HepG2 (cell line): ENCODE measurements at regions not wholly inside any gene's neighbourhood (a gene's known extent, or its start where the extent isn't known, plus 50 kb on each side); places are given as distances from the start of the nearest gene placed in this dataset.

Source experiments
- ATAC-seq: fragments of 200-7000 bp; cut with Tn5 transposase; 3 replicates; pipeline ENCODE4 v1.9.1; 2020; ENCODE audit warnings: mild to moderate bottlenecking, moderate library complexity
- BruUV-seq: library from RNA; stranded (reverse); fragments of 400-500 nt; replicated peaks from 2 replicates; lab custom pipeline; 2021; lab: Mats Ljungman, UMichigan
- CTCF ChIA-PET: fragments of 300-600 bp; formaldehyde crosslinking; extraction: SDS; loops from one replicate; lab custom pipeline; 2021; ENCODE audit warnings: low total read pairs, inconsistent platforms, low intra/inter-chr PET ratio; lab: Yijun Ruan, JAX
- POLR2A ChIA-PET: fragments of 350-600 bp; sonication (Branson Sonifier 250); formaldehyde crosslinking; loops from one replicate; lab custom pipeline; 2020; ENCODE audit warnings: antibody characterized with exemption, inconsistent platforms; lab: Yijun Ruan, JAX
- DNase-seq: peaks from one replicate; pipeline ENCODE4 v3.0.0-alpha.2; 2015; ENCODE audit warnings: low spot score
- FAIRE-seq: peaks from 3 replicates; lab custom pipeline; 2011; peaks lifted over from hg19 to GRCh38; lab: Jason Lieb, UNC
- H2AFZ ChIP-seq: one replicate; pipeline ENCODE4 v1.6.1; 2011; ENCODE audit warnings: low read length, inconsistent platforms
- H3K27ac ChIP-seq: fragments of 300-600 bp; 3 replicates; pipeline ENCODE4 v1.8.0; 2011; ENCODE audit warnings: mixed run types, mild to moderate bottlenecking, mixed read lengths, low read length, inconsistent platforms; ENCODE audit not compliant: insufficient read depth; ENCODE audit errors: extremely low read length
- H3K27me3 ChIP-seq, 2 experiments: fragments of 200-600 bp in 1 of 2; 2 replicates in 1 of 2; 3 replicates in 1 of 2; pipeline versions ENCODE4 v1.6.0 to v1.8.0; 2011; ENCODE audit warnings: low read length in 2 of 2, mild to moderate bottlenecking in 2 of 2, moderate library complexity in 2 of 2, inconsistent platforms in 1 of 2; ENCODE audit not compliant: insufficient read depth in 2 of 2, control insufficient read depth in 1 of 2
- H3K36me3 ChIP-seq, 2 experiments: fragments of 200-600 bp in 1 of 2; replicated peaks in 1 of 2; 2 replicates in 1 of 2; 3 replicates in 1 of 2; pipeline versions ENCODE4 v1.5.1 to v1.8.0; 2011; ENCODE audit warnings: low read length in 2 of 2, inconsistent platforms in 1 of 2; ENCODE audit not compliant: insufficient read depth in 2 of 2, control insufficient read depth in 1 of 2
- H3K4me1 ChIP-seq: 2 replicates; pipeline ENCODE4 v1.5.1; 2012; ENCODE audit warnings: low read length, inconsistent platforms; ENCODE audit not compliant: insufficient read depth
- H3K4me2 ChIP-seq: 2 replicates; pipeline ENCODE4 v1.6.0; 2011; ENCODE audit warnings: low read depth, low read length, inconsistent platforms
- H3K4me3 ChIP-seq, 3 experiments: fragments of 200-600 bp in 1 of 3; sonication (generic), shearing (Covaris generic) in 1 of 3; replicated peaks in 1 of 3; 2 replicates each; pipeline ENCODE4 v1.5.1; 2011 to 2016; ENCODE audit warnings: low read length in 3 of 3, inconsistent platforms in 2 of 3, low read depth in 2 of 3, mild to moderate bottlenecking in 2 of 3, control low read depth in 1 of 3, mixed read lengths in 1 of 3; ENCODE audit not compliant: insufficient read depth in 1 of 3
- H3K79me2 ChIP-seq: one replicate; pipeline ENCODE4 v1.6.1; 2011; ENCODE audit warnings: low read length, inconsistent platforms; ENCODE audit not compliant: insufficient read depth
- H3K9ac ChIP-seq: 2 replicates; pipeline ENCODE4 v1.6.0; 2011; ENCODE audit warnings: mild to moderate bottlenecking, low read depth, low read length, inconsistent platforms; ENCODE audit not compliant: insufficient read depth
- H3K9me3 ChIP-seq: 2 replicates; pipeline ENCODE4 v1.5.1; 2012; ENCODE audit warnings: mild to moderate bottlenecking, low read length
- H4K20me1 ChIP-seq: 2 replicates; pipeline ENCODE4 v1.6.0; 2011; ENCODE audit warnings: inconsistent platforms, mild to moderate bottlenecking, low read length, moderate library complexity; ENCODE audit not compliant: insufficient read depth
- BORCS8-MEF2B ChIP-seq: sonication (generic); formaldehyde crosslinking; IDR thresholded peaks from 2 replicates; pipeline ENCODE4 v1.8.0; 2022; ENCODE audit warnings: mild to moderate bottlenecking, missing genetic modification reagents
- NFKBIZ ChIP-seq: IDR thresholded peaks from 2 replicates; pipeline ENCODE4 v1.6.1; 2018; ENCODE audit warnings: missing genetic modification reagents, missing compliant biosample characterization
- PPARG ChIP-seq: conservative IDR thresholded peaks from 2 replicates; pipeline ENCODE4 v1.6.1; 2016; ENCODE audit warnings: missing biosample characterization, missing genetic modification reagents
- RNF2 ChIP-seq: fragments of 450-650 bp; conservative IDR thresholded peaks from 2 replicates; pipeline ENCODE4 v1.6.1; 2016; ENCODE audit warnings: low read depth
- SIX1 ChIP-seq: sonication (generic); formaldehyde crosslinking; IDR thresholded peaks from 2 replicates; pipeline ENCODE4 v1.4.0; 2020; ENCODE audit warnings: missing genetic modification reagents, borderline replicate concordance
- TEAD2 ChIP-seq: sonication (generic); formaldehyde crosslinking; IDR thresholded peaks from 2 replicates; pipeline ENCODE4 v1.9.0; 2021; ENCODE audit warnings: missing genetic modification reagents
- ZFAT ChIP-seq: sonication (generic); formaldehyde crosslinking; conservative IDR thresholded peaks from 2 replicates; pipeline ENCODE4 v1.8.1; 2023; ENCODE audit warnings: missing genetic modification reagents, inconsistent platforms
- ZNF33B ChIP-seq: sonication (generic); formaldehyde crosslinking; IDR thresholded peaks from 2 replicates; pipeline ENCODE4 v1.5.1; 2020; ENCODE audit warnings: mild to moderate bottlenecking, missing genetic modification reagents
- ZSCAN9 ChIP-seq: IDR thresholded peaks from 2 replicates; pipeline ENCODE4 v1.6.1; 2016; ENCODE audit warnings: borderline replicate concordance
- WGBS: methylation state at CpG from one replicate; pipeline ENCODE4 v1.1.6; 2017; ENCODE audit warnings: low lambda C conversion rate; 5-methylcytosine and 5-hydroxymethylcytosine counted together
- in situ Hi-C: cut with HindIII; loops from 2 replicates; pipeline ENCODE4 v1.10.0; 2017; ENCODE audit warnings: low pct_unique_long_range_greater_than_20kb; ENCODE audit not compliant: extremely low pct_ligation_motif_present
- intact Hi-C: fragments of 100-400 bp; cut with micrococcal nuclease; formaldehyde crosslinking; loops from one replicate; pipeline ENCODE4 v1.10.0; 2022; ENCODE audit not compliant: unreplicated experiment
- TF ChIP-seq, protein P1 (sequence below): sonication (generic); formaldehyde crosslinking; IDR thresholded peaks from 2 replicates; pipeline ENCODE4 v1.9.0; 2022; ENCODE audit warnings: missing genetic modification reagents, mild to moderate bottlenecking, borderline replicate concordance
- TF ChIP-seq, protein P2 (sequence below): sonication (generic); formaldehyde crosslinking; IDR thresholded peaks from 2 replicates; pipeline ENCODE4 v1.4.0; 2020; ENCODE audit warnings: mild to moderate bottlenecking, missing genetic modification reagents

- no peaks in the 10 kb centered on the region for H3K4me1 ChIP-seq
- TF ChIP-seq ZNF33B (CRISPR knock-in tag), result no peak
- no peak for TF ChIP-seq NFKBIZ (CRISPR knock-in tag)
- no peak overlapping the region for H2AFZ ChIP-seq
- no peaks in the 10 kb centered on the region for H3K36me3 ChIP-seq
- no peak overlapping the region for H3K27ac ChIP-seq
- DNase-seq, result no peak
- ChIA-PET POLR2A (no interaction called here), CTCF (no interaction called here)
- ATAC-seq, result no peak
- no peaks in the 10 kb centered on the region for H3K9me3 ChIP-seq
- no peaks in the 10 kb centered on the region for H4K20me1 ChIP-seq
- no peak for FAIRE-seq
- no TSS peak for BruUV-seq
- intact Hi-C loops (no loop called here), in situ Hi-C loops (no loop called here)
- WGBS, result 22% methylated on average over 14 of the region's 14 CpGs
- peaks cover 0 to 17% of the 10 kb centered on the region in 2 experiments; a peak in 4 of 5 replicates for H3K27me3 ChIP-seq
- H3K9ac ChIP-seq, result no peak overlapping the region
- H3K4me2 ChIP-seq, result no peak overlapping the region
- H3K4me3 ChIP-seq, result no peak overlapping the region
- H3K79me2 ChIP-seq, result no peaks in the 10 kb centered on the region
These were observed 106.2 kb upstream of the LSM14A start for GRCh38 chr19:34066007-34066643.

DNA sequence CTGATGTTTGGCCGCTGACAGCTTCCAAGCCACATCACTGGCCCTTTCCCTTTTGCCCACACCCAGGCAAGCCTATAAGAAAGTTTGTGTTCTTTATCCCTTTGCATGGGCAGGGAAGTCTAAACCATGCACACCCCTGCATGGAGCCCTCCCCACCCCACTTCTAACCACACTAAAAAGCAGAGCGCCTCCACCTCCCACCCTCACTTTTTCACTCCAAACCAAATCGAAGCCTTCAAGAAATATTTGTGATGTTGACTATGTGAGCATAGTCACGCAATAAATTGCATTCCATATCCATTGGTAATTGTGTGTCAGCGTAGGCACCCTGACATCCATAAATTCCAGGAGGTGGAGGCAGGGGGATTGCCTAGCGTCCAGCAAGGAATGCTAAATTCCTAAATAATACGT is 104.4 kb upstream of the LSM14A start:
- ATAC-seq, result no peak
- no peaks in the 10 kb centered on the region for H3K9me3 ChIP-seq
- FAIRE-seq, result no peak
- WGBS, result 15% methylated on average over 6 of the region's 7 CpGs
- BruUV-seq, result no TSS peak
- no peak overlapping the region for H3K27ac ChIP-seq
- no peak for TF ChIP-seq ZFAT
- no peak for TF ChIP-seq TEAD2 (CRISPR knock-in tag)
- TF ChIP-seq, protein P1, sequence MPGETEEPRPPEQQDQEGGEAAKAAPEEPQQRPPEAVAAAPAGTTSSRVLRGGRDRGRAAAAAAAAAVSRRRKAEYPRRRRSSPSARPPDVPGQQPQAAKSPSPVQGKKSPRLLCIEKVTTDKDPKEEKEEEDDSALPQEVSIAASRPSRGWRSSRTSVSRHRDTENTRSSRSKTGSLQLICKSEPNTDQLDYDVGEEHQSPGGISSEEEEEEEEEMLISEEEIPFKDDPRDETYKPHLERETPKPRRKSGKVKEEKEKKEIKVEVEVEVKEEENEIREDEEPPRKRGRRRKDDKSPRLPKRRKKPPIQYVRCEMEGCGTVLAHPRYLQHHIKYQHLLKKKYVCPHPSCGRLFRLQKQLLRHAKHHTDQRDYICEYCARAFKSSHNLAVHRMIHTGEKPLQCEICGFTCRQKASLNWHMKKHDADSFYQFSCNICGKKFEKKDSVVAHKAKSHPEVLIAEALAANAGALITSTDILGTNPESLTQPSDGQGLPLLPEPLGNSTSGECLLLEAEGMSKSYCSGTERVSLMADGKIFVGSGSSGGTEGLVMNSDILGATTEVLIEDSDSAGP (CRISPR knock-in tag), result no peak
- no peak for TF ChIP-seq ZSCAN9 (CRISPR knock-in tag)
- TF ChIP-seq RNF2, result no peak
- TF ChIP-seq SIX1 (CRISPR knock-in tag), result no peak
- no peak for TF ChIP-seq PPARG (CRISPR knock-in tag)
- TF ChIP-seq BORCS8-MEF2B (CRISPR knock-in tag), result no peak
- TF ChIP-seq, protein P2, sequence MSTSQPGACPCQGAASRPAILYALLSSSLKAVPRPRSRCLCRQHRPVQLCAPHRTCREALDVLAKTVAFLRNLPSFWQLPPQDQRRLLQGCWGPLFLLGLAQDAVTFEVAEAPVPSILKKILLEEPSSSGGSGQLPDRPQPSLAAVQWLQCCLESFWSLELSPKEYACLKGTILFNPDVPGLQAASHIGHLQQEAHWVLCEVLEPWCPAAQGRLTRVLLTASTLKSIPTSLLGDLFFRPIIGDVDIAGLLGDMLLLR (CRISPR knock-in tag), result no peak
- no peak overlapping the region for H3K4me3 ChIP-seq
- peaks cover 0 to 15% of the 10 kb centered on the region in 2 experiments; a peak in 4 of 5 replicates for H3K27me3 ChIP-seq
- H2AFZ ChIP-seq, result no peak overlapping the region
- in situ Hi-C loops (no loop called here), intact Hi-C loops (no loop called here)
- H4K20me1 ChIP-seq, result no peaks in the 10 kb centered on the region
- no peaks in the 10 kb centered on the region for H3K36me3 ChIP-seq
- CTCF ChIA-PET, result no interaction called here
- POLR2A ChIA-PET, result no interaction called here
- H3K79me2 ChIP-seq, result no peaks in the 10 kb centered on the region
- no peaks in the 10 kb centered on the region for H3K4me1 ChIP-seq
- no peak overlapping the region for H3K4me2 ChIP-seq
- H3K9ac ChIP-seq, result no peak overlapping the region
- no peak for DNase-seq
